ENCODE measurements at regions not wholly inside any gene's neighbourhood (a gene's known extent, or its start where the extent isn't known, plus 50 kb on each side); places are given as distances from the start of the nearest gene placed in this dataset.
"Not testable (repeated sequence)": the region's sequence is repeated elsewhere in the genome, so short reads cannot be mapped to it uniquely, and the experiment has no call there.

GRCh38 chr10:28902215-28902614, 224.9 kb downstream of the BAMBI start:
- no peak for DNase-seq

GRCh38 chr10:28903063-28903462, 225.7 kb downstream of the BAMBI start:
- DNase-seq: no peak

- DNase-seq: no peak
These were observed 226.4 kb downstream of the BAMBI start for GRCh38 chr10:28903736-28904135.

DNA sequence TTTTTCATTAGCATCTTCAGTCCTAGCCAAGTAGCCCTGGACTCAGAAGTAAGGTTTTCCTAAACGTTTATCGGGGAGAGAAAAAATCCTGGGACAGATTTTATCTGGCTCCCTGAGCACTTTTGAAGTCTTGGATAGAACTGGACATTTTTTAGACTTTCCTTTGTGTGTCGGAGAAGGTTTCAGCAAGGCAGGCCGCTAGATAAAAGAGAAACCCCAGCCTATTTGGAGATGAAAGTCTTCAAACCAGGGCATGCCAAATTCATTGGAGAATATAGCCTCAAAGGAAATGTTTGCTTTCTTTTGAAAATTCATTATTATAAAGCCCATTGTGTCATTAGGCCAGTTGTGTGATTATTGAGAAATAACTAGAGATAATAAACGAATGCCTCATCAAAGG, 228.1 kb downstream of the BAMBI start:
- no peak for DNase-seq

- DNase-seq: no peak
These were observed 228.7 kb downstream of the BAMBI start for GRCh38 chr10:28906011-28906411.

DNA sequence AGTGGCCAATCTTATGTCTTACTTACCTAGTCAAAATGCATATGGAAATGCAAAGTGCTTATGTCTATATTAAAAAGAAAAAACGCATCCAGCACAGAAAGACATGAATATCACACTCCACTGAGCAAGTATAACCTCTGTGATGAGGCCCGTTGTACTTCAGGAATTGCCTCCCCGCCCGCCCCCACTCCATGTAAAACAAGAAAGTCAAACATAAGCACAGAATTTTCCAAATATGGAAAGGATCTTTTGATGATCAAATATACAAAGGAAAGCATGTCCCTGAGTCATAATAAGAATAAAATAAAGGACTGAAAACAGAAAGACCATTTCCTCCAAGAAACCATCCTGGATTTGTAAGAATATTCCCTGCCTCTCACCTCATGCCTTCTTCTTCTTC, 229.1 kb downstream of the BAMBI start:
- DNase-seq: no peak

- no peak for DNase-seq
These were observed 229.6 kb downstream of the BAMBI start for GRCh38 chr10:28906934-28907333.

- DNase-seq: no peak
These were observed 232.6 kb downstream of the BAMBI start for GRCh38 chr10:28909875-28910274.

DNA sequence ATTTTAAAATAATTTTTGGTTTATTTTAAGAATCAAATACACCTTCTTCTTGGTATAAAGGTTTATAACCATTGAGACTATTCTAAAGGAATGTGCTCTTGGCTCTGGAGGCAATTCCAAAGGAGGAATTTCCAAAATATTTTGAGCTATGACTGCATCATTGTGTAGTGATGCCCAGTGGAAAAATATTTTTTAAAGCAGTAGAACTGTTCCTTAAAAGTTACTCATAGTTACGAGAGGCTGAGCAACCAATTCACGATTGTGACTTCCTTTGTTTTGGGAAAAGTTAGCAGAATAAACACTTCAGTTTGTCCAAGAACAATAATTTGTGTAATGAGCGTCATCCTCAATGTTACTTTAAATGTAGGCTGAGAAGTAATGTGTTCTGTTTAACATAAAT, 233.6 kb downstream of the BAMBI start:
- no peak for DNase-seq

DNA sequence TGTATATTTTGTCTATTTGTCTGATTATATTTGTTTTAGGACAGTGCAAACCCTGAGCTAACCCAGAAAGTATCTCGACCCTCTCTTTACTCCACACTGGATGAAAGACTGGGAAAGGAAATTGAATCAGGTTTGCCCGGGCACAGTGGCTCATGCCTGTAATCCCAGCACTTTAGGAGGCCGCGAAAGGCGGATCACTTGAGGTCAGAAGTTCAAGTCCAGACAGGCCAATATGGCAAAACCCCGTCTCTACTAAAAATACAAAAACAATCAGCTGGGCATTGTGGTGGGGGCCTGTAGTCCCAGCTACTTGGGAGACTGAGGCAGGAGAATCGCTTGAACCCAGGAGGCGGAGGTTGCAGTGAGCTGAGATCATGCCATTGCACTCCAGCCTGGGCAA, 234.2 kb downstream of the BAMBI start:
- DNase-seq: not testable (repeated sequence)

DNA sequence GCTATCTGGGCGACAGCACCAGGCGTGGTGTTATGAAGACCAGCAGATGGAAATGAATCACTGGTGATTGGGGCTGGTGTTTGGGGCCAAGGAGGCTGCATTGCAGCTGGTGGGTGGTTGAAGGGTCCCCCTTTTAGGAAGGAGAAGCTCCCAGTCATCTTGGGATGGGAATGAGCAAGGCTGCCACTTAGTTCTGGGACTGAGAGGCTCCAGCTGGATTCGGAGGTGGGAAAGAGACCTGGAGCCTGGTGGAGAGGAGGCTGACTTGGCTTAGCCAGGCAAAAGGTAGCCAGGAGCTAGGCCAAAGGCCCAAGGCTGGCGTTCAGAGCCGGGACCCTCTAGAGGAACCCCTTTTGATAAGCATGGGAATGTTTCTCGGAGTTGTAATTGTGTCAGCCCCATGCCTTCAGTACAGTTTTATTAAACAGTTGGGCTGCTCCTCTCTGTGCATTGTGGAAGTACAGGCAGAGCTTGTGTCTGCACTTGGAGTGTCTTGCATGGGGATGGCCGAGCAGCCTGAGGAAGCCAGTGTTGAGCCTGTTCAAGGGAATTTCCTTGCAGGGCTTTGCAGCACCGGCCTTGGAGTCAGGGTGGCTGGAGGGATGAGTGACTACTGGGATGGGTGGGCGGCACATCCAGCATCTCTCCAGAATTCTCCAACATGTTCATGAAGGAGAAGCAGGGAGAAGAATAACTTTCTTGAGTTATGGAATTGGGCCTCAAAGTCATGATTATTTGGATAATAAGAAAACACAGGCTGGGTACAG, 234.9 kb downstream of the BAMBI start:
- no peak for DNase-seq

DNA sequence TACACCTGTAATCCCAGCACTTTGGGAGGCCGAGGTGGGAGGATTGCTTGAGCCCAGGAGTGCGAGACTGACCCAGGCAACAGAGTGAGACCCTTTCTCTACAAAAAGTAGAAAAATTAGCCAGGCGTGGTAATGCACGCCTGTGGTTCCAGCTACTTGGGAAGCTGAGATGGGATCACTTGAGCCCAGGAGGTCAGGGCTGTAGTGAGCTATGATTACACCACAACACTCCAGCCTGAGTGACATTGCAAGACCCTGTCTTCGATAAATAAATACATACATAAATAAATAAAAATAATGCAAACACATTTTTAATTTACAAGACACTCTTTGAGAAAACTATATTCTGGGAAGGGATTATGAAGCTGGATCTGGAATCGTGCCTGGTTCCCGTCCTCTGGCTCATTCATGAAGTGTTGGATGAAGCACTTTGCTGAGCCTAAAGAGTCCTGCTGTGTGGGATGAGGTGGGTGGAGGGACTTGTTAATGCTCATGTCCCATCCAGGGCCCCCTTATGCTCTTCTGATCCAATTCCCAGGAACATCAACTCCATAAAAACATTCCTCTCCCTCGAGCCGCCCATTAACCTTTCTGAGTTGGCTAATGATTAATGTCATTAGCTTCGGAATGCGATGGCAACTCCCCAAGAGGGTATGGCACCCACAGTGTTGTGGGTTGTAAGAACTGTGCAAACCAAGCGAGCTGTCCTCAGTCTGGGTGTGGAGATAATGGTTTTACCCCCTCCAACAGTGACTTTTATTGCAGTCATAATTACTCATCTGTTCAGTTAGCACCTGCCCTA, 236.3 kb downstream of the BAMBI start:
- DNase-seq: no peak

GRCh38 chr10:28914701-28915100, 237.4 kb downstream of the BAMBI start:
- DNase-seq: no peak

GRCh38 chr10:28915989-28916588, 238.8 kb downstream of the BAMBI start:
- DNase-seq: no peak

- DNase-seq: no peak
These were observed 242.8 kb downstream of the BAMBI start for GRCh38 chr10:28920091-28920490.

- no peak for DNase-seq
These were observed 244.8 kb downstream of the BAMBI start for GRCh38 chr10:28922127-28922526.

GRCh38 chr10:28922861-28923260, 245.5 kb downstream of the BAMBI start:
- DNase-seq: no peak

DNA sequence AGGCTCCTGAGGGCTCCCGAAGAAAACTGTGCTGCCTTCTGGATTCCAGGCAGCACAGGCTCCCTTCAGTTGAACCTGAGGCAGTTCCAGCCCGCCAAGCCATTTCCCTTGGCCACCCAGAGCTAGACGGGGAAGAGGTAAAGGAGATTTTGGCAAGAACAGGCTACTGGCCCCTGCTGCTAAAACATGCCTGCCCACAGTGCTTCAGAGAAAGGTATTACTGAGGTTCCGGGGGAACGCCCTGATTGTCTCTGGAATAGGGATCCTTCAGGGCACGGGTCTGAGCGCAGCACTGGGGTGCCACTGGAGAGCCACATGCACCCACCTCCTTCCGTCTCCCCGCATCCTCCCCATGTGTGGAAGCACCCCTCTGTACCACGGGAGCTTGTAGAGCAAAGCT, 247.4 kb downstream of the BAMBI start:
- DNase-seq: no peak

GRCh38 chr10:28925121-28925663, 247.9 kb downstream of the BAMBI start:
- no peak for DNase-seq

DNA sequence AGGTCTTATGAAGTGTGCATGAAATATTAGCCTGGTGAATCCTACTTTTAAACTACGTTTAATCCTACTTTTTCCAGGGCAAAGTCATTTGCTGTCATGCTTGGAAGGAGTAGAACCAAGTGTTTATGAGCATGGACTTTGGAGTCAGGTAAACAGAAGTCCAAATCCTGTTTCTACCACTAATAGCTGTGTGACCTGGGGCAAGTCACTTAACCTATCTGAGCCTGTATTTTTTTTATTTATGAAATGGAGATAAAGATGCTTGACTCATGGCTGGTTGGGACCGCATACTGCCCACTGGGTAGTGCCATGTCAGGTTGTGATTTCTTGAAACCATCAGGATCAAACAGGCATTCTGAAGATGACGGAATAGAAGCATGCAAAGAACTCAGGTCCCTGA, 249.6 kb downstream of the BAMBI start:
- no peak for DNase-seq

DNA sequence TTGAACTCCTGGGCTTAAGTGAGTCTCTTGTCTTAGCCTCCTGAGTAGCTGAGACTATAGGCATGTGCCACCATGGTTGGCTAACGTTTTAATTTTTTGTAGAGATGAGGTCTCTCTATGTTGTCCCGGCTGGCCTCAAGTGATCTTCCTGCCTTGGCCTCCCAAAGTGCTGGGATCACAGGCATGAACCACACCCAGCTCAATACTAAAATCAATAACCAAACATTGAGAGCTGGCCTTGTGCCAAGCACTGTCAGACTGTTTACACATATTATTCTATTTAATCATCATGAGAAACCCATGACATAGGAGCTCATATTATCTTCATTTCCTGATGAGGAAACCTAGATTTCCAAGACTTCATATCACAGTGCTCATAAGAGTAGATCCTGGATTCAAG, 251.2 kb downstream of the BAMBI start:
- DNase-seq: no peak

DNA sequence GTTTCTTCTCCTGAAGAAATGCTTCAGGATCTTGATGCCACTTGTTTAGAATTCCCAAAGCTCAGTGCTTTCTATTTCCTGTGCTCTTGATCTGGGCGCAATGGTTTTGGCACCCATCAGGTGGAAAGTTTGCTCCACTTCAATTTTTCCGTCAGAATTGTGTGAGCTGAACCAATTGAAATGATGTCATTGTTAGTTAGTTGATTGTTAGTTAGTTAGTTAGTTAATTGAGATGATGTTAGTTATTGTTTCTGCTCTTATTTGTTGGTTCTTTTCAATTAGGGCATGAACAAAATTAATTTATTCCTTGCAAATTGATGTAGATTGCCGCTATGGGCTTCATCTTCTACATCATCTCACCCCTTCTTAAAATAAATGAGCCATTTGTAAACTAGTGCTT, 252.6 kb downstream of the BAMBI start:
- DNase-seq: no peak
